ENCODE measurements at regions not wholly inside any gene's neighbourhood (a gene's known extent, or its start where the extent isn't known, plus 50 kb on each side); places are given as distances from the start of the nearest gene placed in this dataset.

DNA sequence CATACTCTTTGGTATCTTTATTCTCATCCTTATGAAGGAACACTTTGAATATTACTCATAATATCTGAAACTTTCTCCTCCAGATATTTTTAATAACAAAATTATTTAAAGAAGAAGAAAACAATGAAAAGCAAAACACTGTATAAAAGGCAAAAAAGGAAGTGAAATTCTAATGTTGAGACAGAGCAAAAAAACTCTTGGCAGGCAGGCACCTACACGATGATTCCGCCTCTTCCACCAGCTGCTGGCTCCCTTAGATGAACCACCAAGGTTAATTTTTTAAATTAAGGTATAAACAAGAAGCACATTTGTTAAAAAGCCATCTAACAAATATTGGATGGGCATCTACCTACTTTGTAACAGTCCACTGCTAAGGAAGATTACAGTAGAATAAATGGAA, 434.7 kb downstream of the EPHA4 start:
- TF ChIP-seq, protein P1, sequence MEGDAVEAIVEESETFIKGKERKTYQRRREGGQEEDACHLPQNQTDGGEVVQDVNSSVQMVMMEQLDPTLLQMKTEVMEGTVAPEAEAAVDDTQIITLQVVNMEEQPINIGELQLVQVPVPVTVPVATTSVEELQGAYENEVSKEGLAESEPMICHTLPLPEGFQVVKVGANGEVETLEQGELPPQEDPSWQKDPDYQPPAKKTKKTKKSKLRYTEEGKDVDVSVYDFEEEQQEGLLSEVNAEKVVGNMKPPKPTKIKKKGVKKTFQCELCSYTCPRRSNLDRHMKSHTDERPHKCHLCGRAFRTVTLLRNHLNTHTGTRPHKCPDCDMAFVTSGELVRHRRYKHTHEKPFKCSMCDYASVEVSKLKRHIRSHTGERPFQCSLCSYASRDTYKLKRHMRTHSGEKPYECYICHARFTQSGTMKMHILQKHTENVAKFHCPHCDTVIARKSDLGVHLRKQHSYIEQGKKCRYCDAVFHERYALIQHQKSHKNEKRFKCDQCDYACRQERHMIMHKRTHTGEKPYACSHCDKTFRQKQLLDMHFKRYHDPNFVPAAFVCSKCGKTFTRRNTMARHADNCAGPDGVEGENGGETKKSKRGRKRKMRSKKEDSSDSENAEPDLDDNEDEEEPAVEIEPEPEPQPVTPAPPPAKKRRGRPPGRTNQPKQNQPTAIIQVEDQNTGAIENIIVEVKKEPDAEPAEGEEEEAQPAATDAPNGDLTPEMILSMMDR (IDR thresholded peaks at IDR 0.05): no peak
- no peak for TF ChIP-seq POLR2A (IDR thresholded peaks at IDR 0.05)
- Histone ChIP-seq H3K4me1 (replicated peaks in 1 of 2) (no peaks in the 10 kb centered on the region), H3K27ac (no peak overlapping the region), H3K27me3 (no peaks in the 10 kb centered on the region), H3K9me3 (replicated peaks in 1 of 3) (no peaks in the 10 kb centered on the region), H3K4me3 (no peak overlapping the region), H3K36me3 (replicated peaks in 1 of 2) (no peaks in the 10 kb centered on the region)
- 56 to 83% (median 79%) methylated on average over 2 of the region's 2 CpGs for WGBS, 4 donors
- intact Hi-C loops (cut with DNase I): no loop called here
- DNase-seq: no peak

DNA sequence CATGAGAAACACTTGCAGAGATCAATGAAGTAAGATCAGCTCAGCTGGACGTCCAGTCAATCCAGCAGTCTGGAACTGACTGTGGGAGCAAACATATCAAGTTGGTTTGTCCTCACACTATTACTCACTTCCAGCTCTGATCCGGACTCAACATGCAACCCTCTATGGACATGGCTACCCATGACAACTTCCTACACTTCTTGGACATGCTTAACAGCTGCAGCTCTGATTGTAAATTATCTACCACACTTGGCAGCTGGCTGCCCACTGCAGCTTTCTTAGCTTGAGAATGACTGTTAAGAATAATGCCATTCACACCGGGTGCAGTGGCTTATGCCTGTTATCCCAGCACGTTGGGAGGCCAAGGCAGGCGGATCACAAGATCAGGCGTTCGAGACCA, 429.8 kb downstream of the EPHA4 start:
- intact Hi-C loops (cut with DNase I): no loop called here
- no peak overlapping the region for H3K27ac ChIP-seq
- WGBS, 4 donors: 85 to 88% (median 87%) methylated on average over 7 of the region's 7 CpGs

DNA sequence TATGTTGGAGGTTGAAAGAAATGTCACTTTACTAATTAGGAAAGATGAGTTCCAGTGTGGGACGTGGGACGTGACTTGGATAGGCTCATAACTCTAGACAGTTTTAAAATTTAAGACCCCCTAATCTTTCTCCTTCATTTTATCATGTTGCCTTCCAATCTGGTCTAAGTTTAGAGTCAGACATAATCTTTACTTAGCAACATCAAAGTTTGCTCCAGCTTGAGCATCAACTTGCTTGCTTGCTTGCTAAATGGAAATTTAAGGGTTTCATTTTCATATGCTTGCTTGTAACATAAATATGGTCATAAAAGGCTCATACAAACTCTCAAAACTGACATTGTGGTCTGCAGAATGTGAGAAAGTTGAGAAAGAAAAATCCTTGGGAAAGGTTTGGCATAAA, 428.9 kb downstream of the EPHA4 start:
- intact Hi-C loops (cut with DNase I): no loop called here
- WGBS, 4 donors: 82 to 92% (median 90%) methylated on average over 2 of the region's 2 CpGs

More for the DNA sequence above, 429.8 kb downstream of the EPHA4 start:
- Histone ChIP-seq H3K27me3 (no peaks in the 10 kb centered on the region), H3K4me3 (no peak overlapping the region), H3K36me3 (replicated peaks in 1 of 2) (no peaks in the 10 kb centered on the region), H3K9me3 (replicated peaks in 1 of 3) (no peaks in the 10 kb centered on the region), H3K4me1 (replicated peaks in 1 of 2) (no peaks in the 10 kb centered on the region)
- TF ChIP-seq, protein P1 (IDR thresholded peaks at IDR 0.05): no peak
- no peak for TF ChIP-seq POLR2A (IDR thresholded peaks at IDR 0.05)
- DNase-seq: no peak

DNA sequence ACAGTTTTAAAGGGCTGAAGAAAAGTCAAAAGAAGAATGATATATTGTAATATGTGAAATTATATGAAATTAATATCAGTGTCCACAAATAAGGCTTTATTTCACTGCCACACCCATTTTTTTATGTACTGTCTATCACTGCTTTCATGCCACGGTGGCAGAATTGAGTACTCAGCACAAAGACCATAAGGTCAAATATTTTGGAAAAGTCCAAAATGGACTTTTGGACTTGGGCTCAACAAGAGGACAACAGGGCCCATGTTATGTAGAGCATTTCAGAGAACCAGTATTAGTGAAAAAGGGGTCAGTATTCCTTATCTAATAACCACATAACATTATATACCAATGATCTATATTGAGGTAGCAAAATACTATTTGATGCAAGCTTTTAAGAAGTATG, 427.2 kb downstream of the EPHA4 start:
- no peaks in the 10 kb centered on the region for H3K4me1 ChIP-seq (replicated peaks in 1 of 2)
- 74 to 86% (median 82%) methylated on average over 1 of the region's 1 CpG for WGBS, 4 donors
- H3K27ac ChIP-seq: no peak overlapping the region
- no peaks in the 10 kb centered on the region for H3K36me3 ChIP-seq (replicated peaks in 1 of 2)
- TF ChIP-seq, protein P1 (IDR thresholded peaks at IDR 0.05): no peak
- no peak for TF ChIP-seq POLR2A (IDR thresholded peaks at IDR 0.05)
- intact Hi-C loops (cut with DNase I): no loop called here
- H3K27me3 ChIP-seq: no peaks in the 10 kb centered on the region
- H3K9me3 ChIP-seq (replicated peaks in 1 of 3): no peaks in the 10 kb centered on the region
- DNase-seq: no peak
- no peak overlapping the region for H3K4me3 ChIP-seq

More for the DNA sequence above, 428.9 kb downstream of the EPHA4 start:
- Histone ChIP-seq H3K9me3 (replicated peaks in 1 of 3) (no peaks in the 10 kb centered on the region), H3K27me3 (no peaks in the 10 kb centered on the region), H3K4me1 (replicated peaks in 1 of 2) (no peaks in the 10 kb centered on the region), H3K36me3 (replicated peaks in 1 of 2) (no peaks in the 10 kb centered on the region), H3K27ac (no peak overlapping the region), H3K4me3 (no peak overlapping the region)
- no peak for DNase-seq
- TF ChIP-seq POLR2A (IDR thresholded peaks at IDR 0.05): no peak
- TF ChIP-seq, protein P1 (IDR thresholded peaks at IDR 0.05): no peak
